ENCODE measurements at regions not wholly inside any gene's neighbourhood (a gene's known extent, or its start where the extent isn't known, plus 50 kb on each side); places are given as distances from the start of the nearest gene placed in this dataset.

DNA sequence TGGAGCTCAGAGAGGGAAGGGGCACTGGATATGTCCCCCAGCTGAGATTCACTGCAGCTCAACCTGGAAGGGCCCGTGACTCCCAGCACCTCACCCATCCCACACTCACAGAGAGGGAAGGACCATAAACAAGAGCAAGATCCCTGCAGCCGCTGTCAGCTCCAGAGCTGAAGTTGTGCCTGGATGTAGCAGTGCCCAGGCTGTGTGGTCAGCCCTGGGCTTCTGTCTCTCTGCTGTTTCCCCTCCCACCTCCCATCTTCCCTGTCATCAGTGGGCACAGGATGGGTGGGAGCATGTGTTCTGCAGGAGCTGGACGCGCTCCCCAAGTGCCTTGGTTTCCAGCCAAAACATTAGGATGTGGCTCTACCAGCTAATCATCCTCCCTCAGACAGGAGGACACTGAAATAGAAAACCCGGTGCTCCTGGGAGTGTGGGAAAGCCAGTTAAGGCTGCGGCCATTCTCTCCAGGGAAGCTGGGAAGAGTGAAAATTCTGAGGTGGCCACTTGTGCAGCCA, 282.7 kb downstream of the NPHP4 start:
- no peak overlapping the region for H3K27ac ChIP-seq

DNA sequence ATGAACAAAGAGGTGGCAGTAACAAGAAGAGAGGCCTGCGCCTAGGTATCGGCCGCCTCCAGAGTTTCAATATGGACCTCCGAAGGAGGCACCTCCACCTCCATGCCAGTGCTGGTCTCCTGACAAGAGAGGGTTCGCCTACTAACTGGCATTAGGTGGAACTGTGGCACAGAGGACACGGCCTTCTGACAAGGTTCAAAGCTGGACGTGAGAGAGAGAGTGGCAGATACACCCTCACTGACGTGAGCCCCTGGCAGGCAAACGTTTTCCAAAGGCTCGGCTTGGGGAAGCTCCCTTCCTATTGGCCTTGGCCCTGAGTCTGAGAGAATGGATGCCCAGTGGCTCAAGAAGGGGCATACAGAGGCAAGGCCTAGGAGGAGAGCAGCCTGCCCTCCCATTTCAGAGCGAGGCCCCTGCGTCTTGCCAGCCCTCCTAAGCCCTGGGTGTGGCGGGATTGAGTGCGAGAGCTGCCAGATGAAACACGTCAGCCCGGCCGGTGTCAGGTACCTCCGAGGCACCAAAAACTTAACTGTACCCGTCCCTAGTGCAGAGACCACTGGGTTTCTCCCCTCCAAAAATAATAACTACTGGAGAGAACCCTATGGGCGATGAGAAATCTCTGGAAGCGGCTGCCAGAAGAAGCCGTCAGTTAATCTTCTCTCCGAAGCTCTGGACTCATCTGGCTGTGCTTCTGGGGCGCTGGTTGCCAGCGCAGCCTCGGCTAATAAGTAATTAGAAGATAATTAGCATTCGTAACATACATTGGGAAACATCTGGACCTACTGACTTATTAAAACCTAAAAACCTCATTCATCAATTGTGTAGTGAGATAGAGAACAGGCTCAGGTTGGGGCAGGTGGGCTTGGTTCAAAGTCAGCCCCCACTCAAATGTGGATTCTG, 283.6 kb downstream of the NPHP4 start:
- Histone ChIP-seq H3K4me3 (no peak overlapping the region), H3K27me3 (peaks cover 0 to 33% (median 21%) of the 10 kb centered on the region in 7 donors), H3K9me3 (no peaks in the 10 kb centered on the region), H3K36me3 (no peaks in the 10 kb centered on the region), H3K4me1 (no peaks in the 10 kb centered on the region), H3K27ac (no peak overlapping the region)
- intact Hi-C loops (cut with DNase I): no loop called here
- TF ChIP-seq, protein P1, sequence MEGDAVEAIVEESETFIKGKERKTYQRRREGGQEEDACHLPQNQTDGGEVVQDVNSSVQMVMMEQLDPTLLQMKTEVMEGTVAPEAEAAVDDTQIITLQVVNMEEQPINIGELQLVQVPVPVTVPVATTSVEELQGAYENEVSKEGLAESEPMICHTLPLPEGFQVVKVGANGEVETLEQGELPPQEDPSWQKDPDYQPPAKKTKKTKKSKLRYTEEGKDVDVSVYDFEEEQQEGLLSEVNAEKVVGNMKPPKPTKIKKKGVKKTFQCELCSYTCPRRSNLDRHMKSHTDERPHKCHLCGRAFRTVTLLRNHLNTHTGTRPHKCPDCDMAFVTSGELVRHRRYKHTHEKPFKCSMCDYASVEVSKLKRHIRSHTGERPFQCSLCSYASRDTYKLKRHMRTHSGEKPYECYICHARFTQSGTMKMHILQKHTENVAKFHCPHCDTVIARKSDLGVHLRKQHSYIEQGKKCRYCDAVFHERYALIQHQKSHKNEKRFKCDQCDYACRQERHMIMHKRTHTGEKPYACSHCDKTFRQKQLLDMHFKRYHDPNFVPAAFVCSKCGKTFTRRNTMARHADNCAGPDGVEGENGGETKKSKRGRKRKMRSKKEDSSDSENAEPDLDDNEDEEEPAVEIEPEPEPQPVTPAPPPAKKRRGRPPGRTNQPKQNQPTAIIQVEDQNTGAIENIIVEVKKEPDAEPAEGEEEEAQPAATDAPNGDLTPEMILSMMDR (IDR thresholded peaks at IDR 0.05): no peak
- no peak for ATAC-seq
- DNase-seq: no peak
- 86 to 87% methylated on average over 27 of the region's 27 CpGs for WGBS, 2 donors

More for the DNA sequence above, 282.7 kb downstream of the NPHP4 start:
- H3K4me3 ChIP-seq: no peak overlapping the region
- DNase-seq: no peak
- peaks cover 0 to 33% (median 25%) of the 10 kb centered on the region in 7 donors for H3K27me3 ChIP-seq
- H3K4me1 ChIP-seq: no peaks in the 10 kb centered on the region
- no peaks in the 10 kb centered on the region for H3K36me3 ChIP-seq
- intact Hi-C loops (cut with DNase I): no loop called here
- ATAC-seq: no peak
- no peaks in the 10 kb centered on the region for H3K9me3 ChIP-seq
- WGBS, 2 donors: 43 to 51% methylated on average over 6 of the region's 6 CpGs
- TF ChIP-seq, protein P1 (IDR thresholded peaks at IDR 0.05): no peak

DNA sequence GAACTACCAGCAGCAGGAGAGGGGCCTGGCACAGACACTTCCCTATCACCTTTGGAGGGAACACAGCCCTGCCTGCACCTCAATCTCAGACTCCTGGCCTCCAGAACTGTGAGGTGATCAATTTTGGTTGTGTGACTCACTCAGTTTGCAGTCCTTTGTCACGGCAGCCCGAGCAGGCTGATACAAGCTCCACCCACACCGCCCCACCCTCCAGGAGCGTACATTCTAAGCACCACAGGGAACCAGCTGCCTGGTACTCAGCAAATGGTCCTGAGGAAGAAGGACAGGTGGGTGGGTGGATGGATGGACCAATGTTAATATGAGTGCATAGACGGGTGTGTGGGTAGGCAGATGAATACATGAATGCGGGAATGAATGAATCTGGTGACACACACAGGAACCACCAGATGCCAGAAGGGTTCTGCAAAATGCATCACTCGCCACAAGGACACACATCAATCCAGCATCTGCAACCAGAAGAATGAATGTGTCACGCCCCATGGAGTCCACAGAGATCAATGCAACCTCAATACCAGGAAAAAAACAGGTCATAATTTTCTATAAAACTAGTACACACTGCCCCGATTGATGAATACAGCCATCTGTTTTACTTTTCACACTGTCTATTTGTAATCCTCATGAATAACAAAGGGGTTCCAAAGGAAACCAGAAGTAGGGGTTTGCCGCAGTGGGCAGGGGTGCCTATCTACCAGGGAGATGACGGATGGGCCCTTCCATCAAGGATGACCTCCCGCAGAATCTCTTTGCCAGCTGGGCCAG, 284.5 kb downstream of the NPHP4 start:
- Histone ChIP-seq H3K27ac (no peak overlapping the region), H3K36me3 (no peaks in the 10 kb centered on the region), H3K4me3 (no peak overlapping the region), H3K9me3 (no peaks in the 10 kb centered on the region), H3K27me3 (peaks cover 0 to 33% (median 16%) of the 10 kb centered on the region in 7 donors), H3K4me1 (no peaks in the 10 kb centered on the region)
- WGBS, 2 donors: 80 to 82% methylated on average over 12 of the region's 12 CpGs
- DNase-seq: no peak
- intact Hi-C loops (cut with DNase I): no loop called here
- ATAC-seq: no peak
- TF ChIP-seq, protein P1 (IDR thresholded peaks at IDR 0.05): no peak

DNA sequence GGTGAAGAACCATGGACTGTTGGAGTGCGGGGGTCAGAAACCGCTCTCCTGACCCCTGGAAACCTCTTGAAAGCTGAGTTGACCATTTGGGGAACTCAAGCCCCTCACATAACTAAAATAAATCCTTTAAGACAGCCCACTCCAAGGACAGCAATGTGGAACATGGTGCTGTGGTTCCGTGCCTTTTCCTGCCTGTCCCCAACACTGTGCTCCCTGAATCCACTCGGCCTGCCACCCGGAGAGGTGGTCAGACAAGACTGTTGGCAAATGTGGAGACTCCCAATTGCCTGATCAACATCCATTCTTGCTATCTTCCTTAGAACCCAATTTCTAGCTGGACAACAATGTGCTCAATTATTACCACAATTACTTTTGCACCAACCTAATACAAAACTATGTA, 286.0 kb downstream of the NPHP4 start:
- no peaks in the 10 kb centered on the region for H3K4me1 ChIP-seq
- no peaks in the 10 kb centered on the region for H3K9me3 ChIP-seq
- intact Hi-C loops (cut with DNase I): no loop called here
- no peak for DNase-seq
- 89 to 93% methylated on average over 5 of the region's 5 CpGs for WGBS, 2 donors
- no peaks in the 10 kb centered on the region for H3K36me3 ChIP-seq
- TF ChIP-seq, protein P1 (IDR thresholded peaks at IDR 0.05): no peak
- no peak overlapping the region for H3K27ac ChIP-seq
- H3K27me3 ChIP-seq: peaks cover 0 to 33% (median 10%) of the 10 kb centered on the region in 7 donors
- H3K4me3 ChIP-seq: no peak overlapping the region
- ATAC-seq: no peak

All from heart right ventricle (tissue), 16 donors.